ENCODE measurements at regions not wholly inside any gene's neighbourhood (a gene's known extent, or its start where the extent isn't known, plus 50 kb on each side); places are given as distances from the start of the nearest gene placed in this dataset.

DNA sequence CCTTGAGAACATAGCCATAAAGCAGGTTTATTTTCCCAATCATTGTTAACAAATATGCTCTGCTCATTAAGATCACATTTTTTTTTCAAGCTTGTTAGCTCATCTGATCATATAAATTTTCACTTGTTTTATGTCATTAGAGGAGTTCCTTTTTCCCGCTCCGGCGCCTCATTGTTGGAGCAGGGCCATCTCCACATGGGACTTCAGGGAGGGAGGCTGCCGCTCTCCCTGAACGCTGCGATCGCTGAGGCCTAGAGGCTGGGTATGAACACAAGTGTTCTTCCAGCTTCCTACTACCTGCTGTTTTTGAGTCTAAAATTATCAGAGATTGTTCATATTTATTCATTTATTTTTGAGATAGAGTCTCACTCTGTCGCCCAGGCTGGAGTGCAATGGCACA is 246.9 kb downstream of the MPDZ start:
- Histone ChIP-seq H2AFZ (ENCODE audit: low read depth, low read length) (no peak overlapping the region), H3K4me1 (ENCODE audit: insufficient read depth, low read length) (no peaks in the 10 kb centered on the region), H3K4me2 (ENCODE audit: insufficient read depth, low read length) (no peak overlapping the region), H3K27me3 (ENCODE audit: insufficient read depth, low read length, poor library complexity) (no peaks in the 10 kb centered on the region), H3K36me3 (ENCODE audit: insufficient read depth, low read length) (no peaks in the 10 kb centered on the region), H3K9me3 (ENCODE audit: insufficient read depth, low read length, severe bottlenecking) (no peaks in the 10 kb centered on the region), H3K79me2 (ENCODE audit: insufficient read depth, low read length) (no peaks in the 10 kb centered on the region), H3K4me3 (ENCODE audit: low read depth in 1 of 2, low read length in 2 of 2) (no peak overlapping the region), H3K27ac (ENCODE audit: low read length) (no peak overlapping the region), H3K9ac (ENCODE audit: low read depth, low read length) (no peak overlapping the region), H4K20me1 (ENCODE audit: insufficient read depth, low read length) (no peaks in the 10 kb centered on the region)
- ATAC-seq (ENCODE audit: insufficient read depth, low read depth): no peak
- TF ChIP-seq, protein P1, sequence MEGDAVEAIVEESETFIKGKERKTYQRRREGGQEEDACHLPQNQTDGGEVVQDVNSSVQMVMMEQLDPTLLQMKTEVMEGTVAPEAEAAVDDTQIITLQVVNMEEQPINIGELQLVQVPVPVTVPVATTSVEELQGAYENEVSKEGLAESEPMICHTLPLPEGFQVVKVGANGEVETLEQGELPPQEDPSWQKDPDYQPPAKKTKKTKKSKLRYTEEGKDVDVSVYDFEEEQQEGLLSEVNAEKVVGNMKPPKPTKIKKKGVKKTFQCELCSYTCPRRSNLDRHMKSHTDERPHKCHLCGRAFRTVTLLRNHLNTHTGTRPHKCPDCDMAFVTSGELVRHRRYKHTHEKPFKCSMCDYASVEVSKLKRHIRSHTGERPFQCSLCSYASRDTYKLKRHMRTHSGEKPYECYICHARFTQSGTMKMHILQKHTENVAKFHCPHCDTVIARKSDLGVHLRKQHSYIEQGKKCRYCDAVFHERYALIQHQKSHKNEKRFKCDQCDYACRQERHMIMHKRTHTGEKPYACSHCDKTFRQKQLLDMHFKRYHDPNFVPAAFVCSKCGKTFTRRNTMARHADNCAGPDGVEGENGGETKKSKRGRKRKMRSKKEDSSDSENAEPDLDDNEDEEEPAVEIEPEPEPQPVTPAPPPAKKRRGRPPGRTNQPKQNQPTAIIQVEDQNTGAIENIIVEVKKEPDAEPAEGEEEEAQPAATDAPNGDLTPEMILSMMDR (IDR thresholded peaks at IDR 0.05; ENCODE audit: borderline replicate concordance, extremely low read depth, low read length, poor library complexity, severe bottlenecking): no peak
- no peak for TF ChIP-seq EZH2 (IDR thresholded peaks at IDR 0.05; ENCODE audit: borderline replicate concordance, low read depth, low read length, severe bottlenecking)
- no peak for DNase-seq

- Histone ChIP-seq H3K27ac (ENCODE audit: low read length) (no peak overlapping the region), H3K9me3 (ENCODE audit: insufficient read depth, low read length, severe bottlenecking) (no peaks in the 10 kb centered on the region), H3K9ac (ENCODE audit: low read depth, low read length) (no peak overlapping the region), H3K4me3 (ENCODE audit: low read depth in 1 of 2, low read length in 2 of 2) (no peak overlapping the region), H4K20me1 (ENCODE audit: insufficient read depth, low read length) (no peaks in the 10 kb centered on the region), H3K4me2 (ENCODE audit: insufficient read depth, low read length) (no peak overlapping the region), H2AFZ (ENCODE audit: low read depth, low read length) (no peak overlapping the region), H3K79me2 (ENCODE audit: insufficient read depth, low read length) (no peaks in the 10 kb centered on the region), H3K36me3 (ENCODE audit: insufficient read depth, low read length) (no peaks in the 10 kb centered on the region), H3K4me1 (ENCODE audit: insufficient read depth, low read length) (no peaks in the 10 kb centered on the region), H3K27me3 (ENCODE audit: insufficient read depth, low read length, poor library complexity) (no peaks in the 10 kb centered on the region)
- ATAC-seq (ENCODE audit: insufficient read depth, low read depth) (no peak), DNase-seq (peak; percentile 6)
- no peak for TF ChIP-seq EZH2 (IDR thresholded peaks at IDR 0.05; ENCODE audit: borderline replicate concordance, low read depth, low read length, severe bottlenecking)
- TF ChIP-seq, protein P1 (IDR thresholded peaks at IDR 0.05; ENCODE audit: borderline replicate concordance, extremely low read depth, low read length, poor library complexity, severe bottlenecking): peak; percentile 47
These were observed 245.4 kb downstream of the MPDZ start for GRCh38 chr9:13033959-13034693.

- H2AFZ ChIP-seq (ENCODE audit: low read depth, low read length): no peak overlapping the region
- H3K4me1 ChIP-seq (ENCODE audit: insufficient read depth, low read length): no peaks in the 10 kb centered on the region
- no peak overlapping the region for H3K4me3 ChIP-seq (ENCODE audit: low read depth in 1 of 2, low read length in 2 of 2)
- ATAC-seq (ENCODE audit: insufficient read depth, low read depth): no peak
- H3K9me3 ChIP-seq (ENCODE audit: insufficient read depth, low read length, severe bottlenecking): no peaks in the 10 kb centered on the region
- H3K4me2 ChIP-seq (ENCODE audit: insufficient read depth, low read length): no peak overlapping the region
- H4K20me1 ChIP-seq (ENCODE audit: insufficient read depth, low read length): no peaks in the 10 kb centered on the region
- no peaks in the 10 kb centered on the region for H3K27me3 ChIP-seq (ENCODE audit: insufficient read depth, low read length, poor library complexity)
- DNase-seq: no peak
- TF ChIP-seq, protein P1 (IDR thresholded peaks at IDR 0.05; ENCODE audit: borderline replicate concordance, extremely low read depth, low read length, poor library complexity, severe bottlenecking): no peak
- TF ChIP-seq EZH2 (IDR thresholded peaks at IDR 0.05; ENCODE audit: borderline replicate concordance, low read depth, low read length, severe bottlenecking): no peak
- H3K79me2 ChIP-seq (ENCODE audit: insufficient read depth, low read length): no peaks in the 10 kb centered on the region
- H3K27ac ChIP-seq (ENCODE audit: low read length): no peak overlapping the region
- H3K36me3 ChIP-seq (ENCODE audit: insufficient read depth, low read length): no peaks in the 10 kb centered on the region
- no peak overlapping the region for H3K9ac ChIP-seq (ENCODE audit: low read depth, low read length)
These were observed 244.8 kb downstream of the MPDZ start for GRCh38 chr9:13034694-13035002.

All from DND-41 (cell line).